RPMI7951 (cell line): ENCODE measurements at regions not wholly inside any gene's neighbourhood (a gene's known extent, or its start where the extent isn't known, plus 50 kb on each side); places are given as distances from the start of the nearest gene placed in this dataset.
"Not testable (repeated sequence)": the region's sequence is repeated elsewhere in the genome, so short reads cannot be mapped to it uniquely, and the experiment has no call there.

ENCODE experiments used
- DNase-seq: peaks from one replicate; pipeline ENCODE4 v3.0.0-alpha.2; 2012; ENCODE audit warnings: low read depth

DNA sequence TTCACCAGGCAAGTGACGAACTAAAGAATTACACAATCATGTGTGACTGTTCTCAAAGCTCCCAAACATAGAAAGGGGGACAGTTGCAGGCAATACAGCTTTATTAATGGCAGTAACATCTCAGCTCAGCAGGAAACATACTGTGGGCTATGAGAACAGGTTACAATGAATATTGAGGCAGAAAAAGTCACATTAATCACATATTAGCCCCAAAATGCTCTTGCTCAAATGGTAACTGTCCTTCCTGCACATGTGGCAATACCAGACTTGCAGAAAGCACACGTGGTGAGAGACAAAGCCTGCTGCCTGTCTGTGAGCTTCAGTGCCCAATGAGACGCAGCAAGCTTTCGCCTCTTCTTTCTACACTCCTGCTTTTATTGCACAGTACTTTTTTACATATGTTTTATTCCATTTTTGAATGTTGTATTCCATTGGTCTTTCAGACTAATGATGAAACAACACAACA, 104.9 kb upstream of the ACBD5 start:
- DNase-seq = no peak

DNA sequence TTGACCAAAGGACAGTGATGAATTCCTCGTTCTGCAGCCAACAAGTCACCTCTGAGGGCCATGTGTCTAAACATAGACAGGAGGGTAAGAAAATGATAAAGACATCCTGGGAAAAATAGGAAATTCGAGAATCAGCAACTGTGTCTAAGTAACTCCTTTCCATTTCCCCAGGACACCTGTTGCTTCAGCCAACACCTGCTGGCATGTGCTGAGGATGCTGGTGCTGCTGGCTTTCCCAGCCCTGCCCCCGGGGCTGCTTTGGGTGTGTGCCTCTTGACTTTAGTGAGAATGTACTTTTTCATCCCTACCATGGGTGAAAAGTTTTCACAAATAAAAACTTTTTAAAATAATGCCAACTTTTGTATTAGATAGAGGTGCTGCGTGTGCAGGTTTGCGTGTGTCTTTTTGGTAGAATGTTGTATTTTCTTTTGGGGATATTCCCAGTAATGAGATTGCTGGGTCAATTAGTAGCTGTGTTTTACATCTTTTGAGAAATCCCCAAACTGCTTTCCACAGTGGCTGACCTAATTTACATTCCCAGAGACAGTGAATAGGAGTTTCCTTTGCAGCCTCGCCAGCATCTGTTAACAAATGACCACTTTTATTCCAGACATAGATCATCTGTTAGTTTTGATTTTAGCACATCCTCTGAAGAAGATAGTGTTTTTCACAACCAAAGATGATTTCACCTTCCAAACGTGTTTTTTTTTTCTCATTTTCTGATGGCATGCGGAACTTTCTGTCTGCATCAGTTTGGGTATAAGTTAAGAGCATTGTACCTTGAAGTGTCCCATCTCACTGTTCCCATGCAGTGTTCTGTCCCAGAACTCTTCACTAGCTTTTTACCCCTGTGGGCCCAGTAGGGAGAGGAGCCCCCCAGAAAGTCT, 104.2 kb upstream of the ACBD5 start:
- DNase-seq = no peak

DNA sequence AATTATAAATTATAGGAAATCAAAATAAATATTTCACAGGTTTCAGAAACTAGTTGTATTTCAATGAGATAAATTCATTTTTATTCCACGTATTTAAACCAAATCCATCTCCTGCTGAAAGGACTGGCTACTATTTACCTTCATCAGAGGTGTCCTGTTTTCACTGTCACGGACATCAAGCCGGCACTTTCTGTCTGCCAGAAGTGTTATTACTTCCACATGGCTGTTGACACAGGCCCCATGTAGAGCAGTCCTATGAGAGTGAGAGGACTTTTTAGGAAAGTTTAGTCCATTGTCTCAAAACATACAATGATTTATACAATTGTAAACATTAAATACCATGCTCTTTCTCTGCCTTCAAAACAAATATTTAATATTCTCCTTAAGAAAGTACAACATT, 100.4 kb upstream of the ACBD5 start:
- no peak for DNase-seq

DNA sequence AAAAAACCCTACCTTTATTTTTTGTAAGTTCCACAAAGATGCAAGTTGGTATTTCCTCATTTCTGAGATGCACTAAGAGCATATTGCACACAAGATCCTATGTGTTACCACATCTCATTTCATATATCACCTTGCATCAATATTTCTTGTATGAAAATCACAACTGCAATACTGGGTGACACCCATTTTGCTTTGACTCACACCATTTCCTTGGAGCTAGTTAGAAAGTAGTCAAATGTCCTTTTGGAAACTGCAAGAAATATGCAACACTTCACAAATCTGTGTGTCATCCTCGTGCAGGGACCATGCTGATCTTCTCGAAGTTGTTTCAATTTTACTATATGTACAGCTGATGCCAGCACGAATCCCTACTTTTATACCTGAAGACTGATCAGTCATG, 94.6 kb upstream of the ACBD5 start:
- DNase-seq = not testable (repeated sequence)

DNA sequence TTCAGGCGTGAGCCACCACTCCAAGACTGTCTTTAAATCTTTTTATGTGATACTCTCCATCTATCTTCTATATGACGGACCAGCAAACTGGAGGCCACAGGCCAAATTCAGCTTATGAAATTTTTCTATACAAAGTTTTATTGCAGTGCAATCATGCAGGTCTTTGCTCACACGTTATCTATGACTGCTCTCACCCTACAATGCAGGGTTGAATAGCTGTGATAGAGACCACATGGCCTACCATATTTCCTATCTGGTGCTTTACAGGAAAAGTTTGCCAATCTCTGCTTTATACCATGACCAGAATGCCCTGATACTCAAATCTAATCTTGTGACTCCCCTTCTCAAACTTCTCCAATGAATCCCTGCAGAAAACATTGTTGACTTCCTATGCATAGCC, 89.5 kb upstream of the ACBD5 start:
- DNase-seq = no peak

DNA sequence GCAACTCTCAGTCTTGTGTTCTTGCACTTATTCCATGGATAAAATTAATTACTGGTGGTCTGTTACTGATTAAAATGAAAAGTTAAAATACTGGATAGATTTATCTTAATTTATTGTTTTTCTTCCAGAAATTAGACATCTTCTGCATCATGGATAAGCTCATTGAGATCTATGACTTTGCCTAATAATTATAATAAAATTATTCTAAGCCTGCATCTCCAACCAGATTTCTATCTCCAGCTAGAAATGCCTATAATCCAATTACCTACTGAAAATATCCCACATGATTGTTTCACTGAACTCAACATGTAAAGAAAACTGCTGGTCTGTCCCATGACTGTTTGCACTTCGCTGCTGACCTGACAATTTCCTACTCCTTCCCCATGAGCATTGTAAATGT, 88.3 kb upstream of the ACBD5 start:
- DNase-seq = no peak

DNA sequence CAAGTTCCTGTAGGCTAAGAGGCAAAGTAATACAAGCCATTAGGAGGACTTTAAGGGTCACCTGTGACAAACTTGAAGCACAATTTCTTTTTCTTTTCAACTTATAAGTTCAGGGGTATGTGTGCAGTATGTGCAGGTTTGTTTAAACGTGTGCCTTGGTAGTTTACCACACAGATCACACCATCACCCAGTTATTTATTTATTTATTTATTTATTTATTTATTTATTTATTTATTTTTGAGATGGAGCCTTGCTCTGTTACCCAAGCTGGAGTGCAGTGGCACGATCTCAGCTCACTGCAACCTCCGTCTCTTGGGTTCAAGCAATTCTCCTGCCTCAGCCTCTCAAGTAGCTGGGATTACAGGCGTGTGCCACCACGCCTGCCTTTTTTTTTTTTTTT, 86.2 kb upstream of the ACBD5 start:
- DNase-seq = not testable (repeated sequence)

DNA sequence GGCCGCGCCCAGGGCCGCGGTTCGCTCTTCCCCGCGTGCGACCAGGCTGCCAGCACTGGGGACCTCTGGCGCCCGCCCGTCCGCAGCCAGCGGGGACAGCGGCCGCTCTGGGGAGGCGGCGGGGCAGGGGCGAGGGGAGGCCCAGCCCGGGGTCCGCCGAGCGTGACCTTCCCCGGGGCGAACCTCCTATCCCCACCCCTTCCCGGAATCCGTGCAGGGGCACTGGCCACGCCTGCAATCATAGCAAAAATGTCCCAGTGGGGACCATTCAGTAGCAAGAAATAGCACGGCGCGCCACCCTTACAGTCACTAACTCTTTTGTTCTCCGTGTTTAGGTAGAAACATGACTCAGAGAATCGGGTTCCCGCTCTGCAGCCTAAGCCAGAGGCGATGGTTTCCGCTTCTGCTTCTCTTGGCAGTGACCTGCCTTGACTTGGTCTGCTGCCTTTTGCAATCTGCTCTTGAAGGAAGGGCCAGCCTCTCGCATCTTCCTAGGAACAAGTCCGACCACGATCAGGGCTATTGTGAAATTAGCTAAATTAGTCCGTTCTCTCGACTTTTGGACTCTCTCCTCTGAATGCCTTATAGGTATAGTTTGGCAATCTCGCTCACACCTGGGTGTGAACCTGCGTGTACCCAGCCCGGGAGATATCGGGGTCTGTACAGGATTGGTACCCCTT, 79.3 kb upstream of the ACBD5 start:
- peak; percentile 76 for DNase-seq

DNA sequence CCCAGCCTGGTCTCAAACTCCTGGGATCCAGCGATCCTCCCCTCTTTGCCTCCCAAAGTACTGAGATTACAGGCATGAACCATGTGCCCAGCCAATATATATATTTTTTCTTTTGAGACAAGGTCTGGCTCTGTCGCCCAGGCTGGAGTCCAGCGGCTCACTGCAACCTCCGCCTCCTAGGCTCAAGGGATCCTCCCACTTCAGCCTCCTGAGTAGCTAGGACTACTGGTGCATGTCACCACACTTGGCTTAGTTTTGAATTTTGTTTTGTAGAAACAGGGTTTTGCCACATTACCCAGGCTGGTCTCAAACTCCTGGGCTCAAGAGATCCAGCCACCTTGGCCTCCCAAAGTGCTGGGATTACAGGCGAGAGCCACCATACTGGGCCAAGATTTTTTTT, 78.5 kb upstream of the ACBD5 start:
- not testable (repeated sequence) for DNase-seq

DNA sequence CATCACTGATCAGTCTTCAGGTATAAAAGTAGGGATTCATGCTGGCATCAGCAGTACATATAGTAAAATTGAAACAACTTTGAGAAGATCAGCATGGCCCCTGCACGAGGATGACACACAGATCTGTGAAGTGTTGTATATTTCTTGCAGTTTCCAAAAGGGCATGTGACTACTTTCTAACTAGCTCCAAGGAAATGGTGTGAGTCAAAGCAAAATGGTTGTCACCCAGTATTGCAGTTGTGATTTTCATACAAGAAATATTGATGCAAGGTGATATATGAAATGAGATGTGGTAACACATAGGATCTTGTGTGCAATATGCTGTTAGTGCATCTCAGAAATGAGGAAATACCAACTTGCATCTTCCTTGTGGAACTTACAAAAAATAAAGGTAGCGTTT, 74.5 kb upstream of the ACBD5 start:
- not testable (repeated sequence) for DNase-seq

DNA sequence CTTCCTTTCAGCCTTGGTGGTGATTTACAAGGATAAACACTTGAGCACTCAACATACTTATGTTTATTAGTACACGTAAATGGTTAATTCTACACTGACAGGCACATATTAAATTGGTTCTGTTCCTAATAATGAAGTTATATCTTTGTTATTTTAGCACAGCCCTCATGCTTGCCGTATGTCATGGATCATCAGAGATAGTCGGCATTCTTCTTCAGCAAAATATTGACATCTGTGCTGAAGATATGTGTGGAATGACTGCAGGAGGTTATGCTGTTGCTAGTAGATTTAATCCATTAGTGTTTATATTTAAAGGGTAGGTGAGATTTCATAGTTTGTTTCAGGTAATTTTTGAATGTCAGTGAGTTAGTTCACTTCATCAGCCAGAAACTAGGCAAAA, 73.0 kb upstream of the ACBD5 start:
- not testable (repeated sequence) for DNase-seq

DNA sequence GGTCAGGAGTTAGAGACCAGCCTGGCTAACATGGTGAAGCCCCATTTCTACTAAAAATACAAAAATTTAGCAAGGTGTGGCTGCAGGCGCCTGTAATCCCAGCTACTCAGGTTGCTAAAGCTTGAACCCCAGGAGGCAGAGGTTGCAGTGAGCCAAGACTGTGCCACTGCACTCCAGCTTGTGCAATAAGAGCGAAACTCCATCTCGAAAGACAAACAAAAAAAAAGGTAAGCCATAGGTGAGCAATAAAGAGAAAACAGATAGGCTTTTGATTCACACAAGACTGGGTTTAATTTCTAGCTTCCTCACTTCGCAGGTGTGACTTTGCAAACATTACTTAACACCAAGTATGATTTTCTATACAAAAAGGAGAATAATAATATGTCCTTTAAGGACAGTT, 72.3 kb upstream of the ACBD5 start:
- DNase-seq = no peak

DNA sequence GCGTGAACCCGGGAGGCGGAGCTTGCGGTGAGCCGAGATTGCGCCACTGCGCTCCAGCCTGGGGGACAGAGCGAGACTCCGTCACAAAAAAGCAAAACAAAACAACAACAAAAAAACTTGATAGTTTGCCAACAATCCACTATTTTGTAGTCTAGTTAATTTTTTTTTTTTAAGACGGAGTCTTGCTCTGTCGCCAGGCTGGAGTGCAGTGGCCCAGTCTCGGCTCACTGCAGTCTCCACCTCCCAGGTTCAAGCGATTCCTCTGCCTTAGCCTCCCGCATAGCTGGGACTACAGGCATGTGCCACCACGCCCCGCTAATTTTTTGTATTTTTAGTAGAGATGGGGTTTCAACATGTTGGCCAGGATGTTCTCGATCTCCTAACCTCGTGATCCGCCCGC, 71.2 kb upstream of the ACBD5 start:
- not testable (repeated sequence) for DNase-seq

DNA sequence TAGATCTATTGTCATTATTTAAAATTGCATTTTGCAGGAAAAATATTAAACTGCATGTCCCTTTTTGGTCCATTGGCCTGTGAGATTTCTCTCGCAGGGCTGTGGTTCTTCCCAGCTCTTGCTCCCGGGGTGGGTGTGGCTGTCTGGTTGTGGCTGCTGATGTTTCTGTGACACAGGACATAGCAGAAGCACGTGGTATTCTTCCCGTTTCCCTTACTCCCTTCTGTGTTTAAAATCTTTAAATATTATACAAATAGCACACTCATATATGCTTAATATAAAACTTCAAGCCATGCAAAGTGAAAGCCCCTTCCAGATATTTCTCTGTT, 57.9 kb upstream of the ACBD5 start:
- DNase-seq = peak; percentile 37

DNA sequence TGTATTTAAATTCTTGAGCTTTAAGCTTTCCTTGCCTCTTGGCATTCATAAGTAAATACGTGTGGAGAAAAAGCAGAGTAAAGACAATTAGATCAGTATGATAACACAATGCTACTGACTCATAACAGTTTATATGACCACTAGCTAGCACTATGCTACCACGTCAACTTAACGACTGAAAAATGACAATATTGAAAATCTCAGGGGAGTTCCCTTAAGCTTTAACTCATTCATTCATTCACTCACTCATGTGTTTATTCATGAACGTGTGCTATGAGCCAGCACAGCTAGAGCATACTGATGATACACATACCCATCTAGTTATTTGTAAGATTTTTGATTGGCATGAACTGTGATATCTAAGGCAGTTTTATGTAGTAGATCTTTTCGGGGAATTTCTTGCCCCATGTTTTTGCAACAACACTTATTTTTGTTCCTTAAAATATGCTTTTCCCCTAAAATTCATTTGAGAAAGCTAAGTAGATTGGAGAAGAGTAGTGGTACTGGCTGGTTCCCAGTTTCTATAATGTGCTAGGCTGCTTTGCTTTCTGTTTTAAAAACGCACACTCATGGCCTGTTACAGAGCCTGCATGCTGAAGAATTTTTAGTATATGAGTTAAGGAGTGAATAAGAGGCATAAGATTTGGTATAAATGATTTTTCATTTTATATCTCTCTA, 57.4 kb upstream of the ACBD5 start:
- DNase-seq = peak; percentile 37

DNA sequence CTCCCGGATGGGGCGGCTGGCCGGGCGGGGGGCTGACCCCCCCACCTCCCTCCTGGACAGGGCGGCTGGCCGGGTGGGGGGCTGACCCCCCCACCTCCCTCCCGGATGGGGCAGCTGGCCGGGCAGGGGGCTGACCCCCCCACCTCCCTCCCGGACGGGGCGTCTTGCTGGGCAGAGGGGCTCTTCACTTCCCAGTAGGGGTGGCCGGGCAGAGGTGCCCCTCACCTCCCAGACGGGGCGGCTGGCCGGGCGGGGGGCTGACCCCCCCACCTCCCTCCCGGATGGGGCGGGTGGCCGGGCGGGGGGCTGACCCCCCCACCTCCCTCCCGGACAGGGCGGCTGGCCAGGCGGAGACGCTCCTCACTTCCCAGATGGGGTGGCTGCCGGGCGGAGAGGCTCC, 55.7 kb upstream of the ACBD5 start:
- DNase-seq = not testable (repeated sequence)

DNA sequence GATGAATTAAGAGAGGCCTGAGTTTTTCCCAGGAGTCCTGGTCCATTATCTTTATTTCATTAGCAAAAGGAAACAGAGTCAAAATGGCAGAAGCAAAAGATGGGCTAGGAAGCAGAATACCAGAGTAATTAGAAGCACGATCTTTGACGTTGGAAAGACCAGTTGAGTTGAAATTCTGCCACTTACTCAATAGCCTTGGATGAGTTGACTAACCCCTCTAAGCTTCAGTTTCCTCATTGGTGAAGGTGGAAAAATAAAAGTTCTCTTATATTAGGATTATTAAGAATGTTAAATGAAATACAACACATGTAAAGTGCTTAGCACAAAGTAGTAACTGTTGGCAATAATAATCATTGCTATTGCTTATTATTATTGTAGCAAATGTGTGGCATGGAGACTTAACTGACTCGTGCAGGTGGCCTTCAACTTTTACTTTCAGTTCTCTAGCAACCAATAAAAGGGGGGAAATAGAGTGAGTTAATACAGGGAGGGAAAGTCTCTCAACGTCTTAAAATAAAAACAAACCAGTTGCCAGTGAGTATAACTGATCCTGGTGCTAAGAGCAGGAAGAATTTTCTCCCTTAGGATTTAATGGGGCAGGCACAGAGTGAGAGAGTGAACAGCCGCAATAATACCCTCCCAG, 50.8 kb upstream of the ACBD5 start:
- not testable (repeated sequence) for DNase-seq
